T47D (cell line): ENCODE measurements at regions not wholly inside any gene's neighbourhood (a gene's known extent, or its start where the extent isn't known, plus 50 kb on each side); places are given as distances from the start of the nearest gene placed in this dataset.
"Not testable (repeated sequence)": the region's sequence is repeated elsewhere in the genome, so short reads cannot be mapped to it uniquely, and the experiment has no call there.

ENCODE experiments used
- DNase-seq, 2 experiments: peaks; one replicate each; pipeline versions ENCODE4 v3.0.0 to v3.0.0-alpha.2; 2011 to 2012; ENCODE audit warnings: low read depth in 1 of 2, low spot score in 1 of 2
- JUND ChIP-seq: IDR thresholded peaks from 2 replicates; pipeline ENCODE4 v1.6.1; 2012; ENCODE audit warnings: low read depth
- in situ Hi-C: cut with HindIII; loops from 2 replicates; pipeline ENCODE4 v1.10.0; 2016; ENCODE audit warnings: low sequenced_read_pairs, low pct_unique_long_range_greater_than_20kb

DNA sequence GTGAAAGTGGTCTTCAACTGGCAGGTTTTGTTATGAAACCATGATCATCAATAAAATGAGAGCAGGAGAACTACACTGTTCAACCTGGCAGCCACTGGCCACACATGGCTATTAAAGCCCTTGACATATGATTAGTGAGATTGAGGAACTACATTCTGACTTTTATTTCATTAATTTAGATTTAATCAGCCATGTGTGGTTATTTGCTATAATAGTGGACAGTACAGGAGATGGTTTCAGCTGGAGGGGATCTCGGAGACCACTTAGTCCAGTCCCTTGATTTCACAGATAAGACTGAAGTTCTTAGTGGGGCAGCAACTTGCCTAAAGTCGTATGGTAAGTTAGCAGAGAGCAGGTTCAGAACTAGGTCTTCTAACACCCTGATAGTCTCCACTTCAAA is 111.7 kb upstream of the BMPER start:
- in situ Hi-C loops = no loop called here
- no peak for DNase-seq
- TF ChIP-seq JUND = no peak

- in situ Hi-C loops = no loop called here
- DNase-seq = no peak
- no peak for TF ChIP-seq JUND
These were observed 110.9 kb upstream of the BMPER start for GRCh38 chr7:33794419-33794818.

DNA sequence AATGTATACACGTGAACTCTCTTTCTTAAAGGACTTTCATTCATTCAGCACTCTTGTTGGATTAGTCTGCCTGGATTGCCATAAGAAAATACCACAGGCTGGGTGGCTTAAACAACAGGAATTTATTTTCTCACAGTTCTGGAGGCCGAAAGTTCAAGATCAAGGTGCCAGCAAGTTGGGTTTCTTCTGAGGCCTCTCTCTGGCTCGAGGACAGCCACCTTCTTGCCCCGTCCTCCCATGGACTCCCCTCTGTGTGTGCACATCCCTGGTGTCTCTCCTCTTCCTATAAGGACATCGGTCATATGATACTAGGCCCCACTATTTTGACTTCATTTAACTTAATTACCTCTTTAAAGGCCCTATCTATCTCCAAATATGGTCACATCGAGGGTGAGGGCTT is 110.4 kb upstream of the BMPER start:
- in situ Hi-C loops = no loop called here
- no peak for TF ChIP-seq JUND
- DNase-seq = no peak

DNA sequence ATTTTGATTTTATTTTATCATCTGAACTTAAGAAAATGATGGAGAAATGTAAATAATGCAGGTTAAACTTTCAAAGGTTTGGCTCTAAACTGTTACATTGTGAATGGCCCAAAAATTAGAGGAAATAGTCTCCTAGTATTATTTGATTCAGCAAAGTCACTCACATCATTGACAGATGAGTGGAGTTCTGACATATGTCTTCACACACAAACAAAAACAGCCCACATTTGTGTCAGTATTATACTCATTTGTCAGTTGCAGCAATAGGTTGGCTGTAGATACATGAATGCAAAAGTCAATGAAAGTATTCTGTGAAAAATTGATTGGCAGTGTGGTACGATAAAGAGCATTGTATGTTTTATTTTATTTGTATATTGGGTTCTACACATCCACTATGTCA is 108.8 kb upstream of the BMPER start:
- in situ Hi-C loops = no loop called here
- DNase-seq = no peak
- TF ChIP-seq JUND = no peak

- in situ Hi-C loops, DNase-seq: not testable (repeated sequence)
These were observed 107.8 kb upstream of the BMPER start for GRCh38 chr7:33797512-33797911.

GRCh38 chr7:33798686-33799325 is 106.5 kb upstream of the BMPER start:
- in situ Hi-C loops = no loop called here

DNA sequence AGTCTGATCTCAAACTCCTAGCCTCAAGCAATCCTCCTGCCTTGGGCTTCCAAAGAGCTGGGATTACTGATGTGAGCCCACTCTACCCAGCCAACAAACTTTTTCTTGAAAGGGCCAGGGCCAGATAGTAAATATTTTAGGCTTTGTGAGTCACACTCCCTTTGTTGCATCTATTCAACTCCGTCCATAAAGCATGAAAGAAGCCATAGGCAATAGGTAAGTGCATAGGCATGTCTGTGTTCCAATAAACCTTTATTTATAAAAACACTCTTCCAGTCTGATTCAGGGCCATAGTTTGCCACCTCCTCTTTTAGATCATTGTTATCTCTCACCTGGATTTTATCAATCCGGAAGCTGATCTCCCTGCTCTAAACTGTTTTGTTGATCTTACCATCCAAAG is 105.6 kb upstream of the BMPER start:
- in situ Hi-C loops = no loop called here
- no peak for TF ChIP-seq JUND

More at GRCh38 chr7:33798686-33799325, 106.5 kb upstream of the BMPER start:
- no peak for TF ChIP-seq JUND
- no peak for DNase-seq

GRCh38 chr7:33802600-33802999 is 102.7 kb upstream of the BMPER start:
- no peak for TF ChIP-seq JUND
- in situ Hi-C loops = no loop called here
- DNase-seq = no peak

More for the DNA sequence above, 105.6 kb upstream of the BMPER start:
- DNase-seq = no peak

DNA sequence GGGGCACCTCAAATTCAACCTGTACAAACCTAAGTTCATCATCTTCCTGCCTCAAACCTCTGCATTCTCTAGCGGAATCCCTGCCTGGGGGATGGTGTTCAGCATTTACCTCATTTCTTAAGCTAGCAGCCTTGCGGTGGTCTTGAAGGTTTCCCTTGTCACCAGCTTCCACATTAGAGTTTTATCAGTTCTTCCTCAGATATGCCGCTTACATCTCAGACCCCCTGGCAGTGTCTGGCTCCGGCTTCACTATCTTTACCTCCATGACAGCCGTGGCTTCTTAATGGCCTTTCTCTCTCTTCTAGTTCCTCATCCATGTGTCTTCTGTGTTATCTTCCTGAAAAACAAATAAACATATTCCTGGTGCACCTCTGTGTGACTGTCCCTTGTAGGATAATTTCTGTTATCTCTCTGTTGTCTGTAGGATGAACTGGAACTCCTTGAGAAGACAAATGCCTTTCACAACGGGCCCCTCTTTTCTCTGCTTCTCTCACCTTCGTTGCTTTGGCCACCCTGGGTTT is 101.1 kb upstream of the BMPER start:
- in situ Hi-C loops = no loop called here
- DNase-seq = no peak
- no peak for TF ChIP-seq JUND

GRCh38 chr7:33805630-33806233 is 99.6 kb upstream of the BMPER start:
- no peak for TF ChIP-seq JUND
- DNase-seq = no peak
- in situ Hi-C loops = no loop called here

GRCh38 chr7:33806298-33807154 is 98.8 kb upstream of the BMPER start:
- in situ Hi-C loops = no loop called here
- no peak for TF ChIP-seq JUND
- DNase-seq = no peak

GRCh38 chr7:33807155-33807530 is 98.2 kb upstream of the BMPER start:
- no peak for TF ChIP-seq JUND
- DNase-seq = no peak
- in situ Hi-C loops = no loop called here
